GM13977 (cell line): ENCODE measurements at regions not wholly inside any gene's neighbourhood (a gene's known extent, or its start where the extent isn't known, plus 50 kb on each side); places are given as distances from the start of the nearest gene placed in this dataset.

Experiments used
- DNase-seq: peaks from one replicate; pipeline ENCODE4 v3.0.0; 2012; ENCODE audit warnings: low spot score
- in situ Hi-C: fragments of 300-500 bp; cut with MboI; formaldehyde crosslinking; loops from one replicate; pipeline ENCODE4 v1.12.0; 2022; ENCODE audit warnings: low sequenced_read_pairs, low pct_unique_long_range_greater_than_20kb, mixed read lengths, inconsistent platforms; ENCODE audit not compliant: unreplicated experiment
- TF ChIP-seq, protein P1 (sequence below): IDR thresholded peaks from 2 replicates; pipeline ENCODE4 v1.5.1; 2012; ENCODE audit warnings: mild to moderate bottlenecking, control low read depth; ENCODE audit not compliant: insufficient read depth; ENCODE audit errors: extremely low read depth, missing control alignments

DNA sequence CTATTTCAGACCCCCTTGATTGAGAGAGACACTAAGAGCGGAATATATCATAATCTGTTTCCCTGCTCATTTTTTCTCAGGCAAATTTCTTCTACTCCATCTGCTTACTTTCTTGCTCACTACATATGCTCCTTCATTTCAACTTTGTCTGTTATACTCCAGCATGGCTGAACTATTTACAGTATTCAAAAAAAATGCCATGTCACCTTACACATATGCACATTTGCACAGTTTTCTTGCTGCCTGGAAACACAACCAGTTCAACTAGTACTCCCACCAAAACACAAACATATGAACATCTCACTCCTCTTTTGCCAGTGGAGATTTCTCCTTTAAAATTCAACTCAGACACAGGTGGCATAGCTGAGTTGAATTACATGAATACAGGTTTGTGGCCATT lies 1142.1 kb upstream of the CADM2 start:
- in situ Hi-C loops, result no loop called here
- DNase-seq, result no peak
- TF ChIP-seq, protein P1, sequence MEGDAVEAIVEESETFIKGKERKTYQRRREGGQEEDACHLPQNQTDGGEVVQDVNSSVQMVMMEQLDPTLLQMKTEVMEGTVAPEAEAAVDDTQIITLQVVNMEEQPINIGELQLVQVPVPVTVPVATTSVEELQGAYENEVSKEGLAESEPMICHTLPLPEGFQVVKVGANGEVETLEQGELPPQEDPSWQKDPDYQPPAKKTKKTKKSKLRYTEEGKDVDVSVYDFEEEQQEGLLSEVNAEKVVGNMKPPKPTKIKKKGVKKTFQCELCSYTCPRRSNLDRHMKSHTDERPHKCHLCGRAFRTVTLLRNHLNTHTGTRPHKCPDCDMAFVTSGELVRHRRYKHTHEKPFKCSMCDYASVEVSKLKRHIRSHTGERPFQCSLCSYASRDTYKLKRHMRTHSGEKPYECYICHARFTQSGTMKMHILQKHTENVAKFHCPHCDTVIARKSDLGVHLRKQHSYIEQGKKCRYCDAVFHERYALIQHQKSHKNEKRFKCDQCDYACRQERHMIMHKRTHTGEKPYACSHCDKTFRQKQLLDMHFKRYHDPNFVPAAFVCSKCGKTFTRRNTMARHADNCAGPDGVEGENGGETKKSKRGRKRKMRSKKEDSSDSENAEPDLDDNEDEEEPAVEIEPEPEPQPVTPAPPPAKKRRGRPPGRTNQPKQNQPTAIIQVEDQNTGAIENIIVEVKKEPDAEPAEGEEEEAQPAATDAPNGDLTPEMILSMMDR, result no peak

DNA sequence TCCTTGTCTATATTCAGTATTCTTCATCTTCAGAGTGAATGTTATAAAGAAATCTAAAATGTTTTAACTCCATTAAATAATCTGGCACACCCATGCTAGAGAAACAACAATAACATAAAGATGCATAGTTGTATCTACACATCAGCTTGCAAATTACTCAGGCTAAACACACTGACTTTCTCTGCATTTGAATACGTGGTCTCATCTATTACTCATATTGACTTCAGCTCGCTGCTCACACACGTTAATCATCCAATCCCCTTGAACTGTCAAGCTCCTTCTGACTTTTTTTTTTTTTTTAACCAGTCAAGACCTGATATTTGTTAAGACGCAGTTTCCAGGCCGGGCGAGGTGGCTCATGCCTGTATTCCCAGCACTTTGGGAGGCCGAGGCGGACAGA lies 1137.3 kb upstream of the CADM2 start:
- in situ Hi-C loops, result no loop called here
- TF ChIP-seq, protein P1, result no peak
- no peak for DNase-seq

DNA sequence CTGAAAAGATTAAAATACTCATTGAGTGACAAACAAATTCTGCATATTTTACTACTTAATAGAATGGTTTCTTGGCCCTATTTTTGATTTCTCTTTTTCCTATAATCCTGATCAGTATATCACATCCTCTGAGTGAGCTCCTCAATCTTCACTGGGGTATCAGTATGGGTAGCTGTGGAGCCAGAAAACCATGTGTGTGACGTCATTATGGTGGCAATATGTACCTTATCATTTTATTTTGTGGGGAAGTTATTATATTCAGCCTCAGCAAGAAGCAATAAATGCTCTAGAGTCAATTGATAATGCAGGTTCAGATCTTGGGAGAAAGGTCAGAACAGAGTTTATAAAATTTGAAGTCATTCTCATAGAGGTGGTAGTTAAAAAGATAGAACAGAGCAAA lies 1135.7 kb upstream of the CADM2 start:
- TF ChIP-seq, protein P1, result no peak
- DNase-seq, result no peak
- in situ Hi-C loops, result no loop called here

DNA sequence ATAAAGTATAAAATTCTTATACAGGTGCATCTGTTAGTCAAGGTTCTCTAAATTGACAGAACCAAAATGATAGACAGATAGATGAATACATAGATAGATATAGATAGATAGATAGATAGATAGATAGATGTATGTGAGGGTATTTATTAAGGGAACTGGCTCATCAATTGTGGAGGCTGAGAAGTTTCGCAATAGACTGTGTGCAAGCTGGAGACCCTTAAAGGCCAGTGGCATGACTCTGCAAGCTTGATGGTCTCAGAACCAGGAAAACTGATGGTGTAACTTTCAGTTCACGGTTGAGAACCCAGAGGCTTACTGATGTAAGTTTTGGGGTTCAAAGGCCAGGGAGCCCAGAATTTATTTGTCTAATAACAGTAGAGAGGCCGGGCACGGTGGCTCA lies 1123.7 kb upstream of the CADM2 start:
- in situ Hi-C loops, result no loop called here
- TF ChIP-seq, protein P1, result no peak
- DNase-seq, result no peak

DNA sequence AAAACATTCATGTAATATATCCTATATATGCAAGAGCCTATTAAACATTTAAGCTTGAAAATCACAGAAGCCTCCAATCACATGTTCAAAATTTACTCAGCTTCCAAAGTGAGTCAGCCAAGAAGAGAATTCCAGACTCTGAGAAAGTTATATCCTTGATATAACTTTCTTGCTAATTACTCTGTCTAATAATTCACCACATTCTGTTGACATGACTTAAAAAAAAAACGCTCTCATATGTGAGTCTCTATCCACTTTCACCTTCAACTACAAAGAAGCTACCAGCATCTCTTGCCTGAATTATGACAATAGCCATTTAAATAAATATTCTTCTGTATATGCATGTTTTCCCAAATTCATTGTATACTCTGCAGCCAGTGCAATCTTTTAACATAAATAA lies 1116.3 kb upstream of the CADM2 start:
- in situ Hi-C loops, result no loop called here
- DNase-seq, result no peak
- TF ChIP-seq, protein P1, result no peak

DNA sequence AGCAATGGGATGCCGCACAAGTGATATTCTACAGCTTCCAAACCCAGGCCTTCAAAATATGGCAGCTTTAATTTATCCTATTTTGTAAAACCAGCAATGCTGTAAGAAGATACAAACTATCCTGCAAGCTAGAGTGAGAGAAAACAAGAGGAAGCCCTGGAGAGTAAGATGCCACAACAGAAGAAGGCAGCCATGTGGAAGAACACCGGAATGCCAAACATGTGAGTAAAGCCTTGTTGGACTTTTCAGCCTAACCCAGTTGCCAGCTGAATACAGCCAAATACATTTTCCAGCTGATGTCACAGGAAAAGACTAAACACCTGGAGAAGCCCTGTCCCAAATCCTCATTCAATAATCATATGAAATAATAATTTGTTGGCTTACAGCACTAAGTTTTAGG lies 1115.1 kb upstream of the CADM2 start:
- TF ChIP-seq, protein P1, result no peak
- in situ Hi-C loops, result no loop called here
- no peak for DNase-seq
